HUDEP-2 (cell line): ENCODE measurements at regions not wholly inside any gene's neighbourhood (a gene's known extent, or its start where the extent isn't known, plus 50 kb on each side); places are given as distances from the start of the nearest gene placed in this dataset.
"Not testable (repeated sequence)": the region's sequence is repeated elsewhere in the genome, so short reads cannot be mapped to it uniquely, and the experiment has no call there.

ENCODE experiments used
- DNase-seq, 76 experiments: peaks; one replicate each; lab custom pipeline; 2025; ENCODE audit not compliant: unreplicated experiment in 76 of 76; lab: John Stamatoyannopoulos, UW

DNA sequence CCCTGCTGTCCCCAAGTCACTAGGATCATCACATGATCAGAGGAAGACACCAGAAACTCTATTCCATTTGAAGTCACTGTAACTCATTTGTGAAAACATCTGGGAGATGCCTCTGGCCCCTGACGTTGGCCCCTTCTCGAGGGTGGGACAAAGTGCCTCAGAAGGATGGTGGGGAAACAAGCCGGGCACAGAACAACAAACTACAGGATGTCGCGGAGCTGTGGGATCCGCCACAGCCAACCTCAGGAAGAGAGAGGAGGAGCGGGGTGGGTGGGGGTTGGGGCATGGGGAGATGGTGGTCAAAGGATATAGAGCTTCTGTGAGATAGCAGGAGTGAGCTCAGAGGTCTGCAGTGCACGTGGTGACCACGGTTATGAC lies 265.6 kb upstream of the TCERG1L start:
- no peak for DNase-seq

DNA sequence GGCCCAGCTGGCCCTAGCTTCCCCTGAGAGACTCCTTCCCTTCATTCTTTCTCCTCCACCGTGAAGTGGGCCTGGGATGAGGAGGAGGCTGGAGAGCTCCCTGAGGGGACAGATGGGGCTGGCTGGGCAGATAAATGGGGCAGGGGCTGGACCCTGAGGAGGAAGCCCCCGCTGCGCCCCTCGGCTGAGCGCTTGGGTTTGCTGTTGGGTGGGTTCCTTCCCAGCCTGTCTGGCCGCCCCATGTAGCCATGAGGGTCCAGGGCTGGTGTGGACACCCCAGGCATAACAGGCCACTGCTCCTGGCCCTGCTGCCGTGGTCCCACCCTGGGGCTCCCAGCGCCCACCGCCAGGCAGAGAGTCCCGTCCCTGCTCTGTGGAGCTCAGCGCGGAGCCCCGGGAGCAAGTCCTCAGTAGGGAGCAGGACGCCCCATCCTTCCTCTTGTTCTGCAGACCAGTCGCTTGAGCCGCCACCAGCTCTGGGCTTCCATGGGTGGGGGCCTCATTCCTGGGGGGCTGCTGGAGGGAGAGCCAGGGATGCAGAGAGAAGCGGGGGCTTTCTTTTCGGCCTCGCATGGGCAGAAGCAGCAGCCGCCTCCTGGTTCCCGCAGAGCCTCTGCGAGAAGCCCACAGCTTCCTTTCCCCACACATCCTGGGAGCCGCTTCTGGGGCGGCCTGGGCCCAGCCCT lies 266.4 kb upstream of the TCERG1L start:
- DNase-seq, result no peak

DNA sequence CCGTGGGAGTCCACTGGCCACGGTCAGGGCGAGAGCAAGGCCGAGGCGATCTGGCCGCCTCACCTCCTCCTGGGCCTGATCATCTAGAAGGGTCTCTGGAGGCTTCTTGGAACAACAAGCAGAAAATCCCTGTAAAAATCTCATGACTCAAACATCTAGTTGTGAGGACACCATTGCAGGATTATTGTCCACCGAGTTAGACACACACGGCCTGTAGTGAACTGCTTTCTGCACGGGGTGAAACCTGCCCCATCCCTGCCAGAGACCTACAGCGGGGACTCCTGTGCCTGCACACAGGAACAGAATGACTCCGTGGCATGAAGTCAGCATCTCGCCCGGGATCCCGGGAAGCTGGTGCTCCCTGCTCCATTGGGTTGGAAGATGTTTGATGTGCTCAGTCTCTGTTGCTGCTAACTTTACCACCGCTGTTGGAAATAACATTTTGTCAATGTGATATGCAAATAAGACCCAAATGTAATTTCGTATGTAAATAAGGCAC lies 267.0 kb upstream of the TCERG1L start:
- DNase-seq, result no peak

DNA sequence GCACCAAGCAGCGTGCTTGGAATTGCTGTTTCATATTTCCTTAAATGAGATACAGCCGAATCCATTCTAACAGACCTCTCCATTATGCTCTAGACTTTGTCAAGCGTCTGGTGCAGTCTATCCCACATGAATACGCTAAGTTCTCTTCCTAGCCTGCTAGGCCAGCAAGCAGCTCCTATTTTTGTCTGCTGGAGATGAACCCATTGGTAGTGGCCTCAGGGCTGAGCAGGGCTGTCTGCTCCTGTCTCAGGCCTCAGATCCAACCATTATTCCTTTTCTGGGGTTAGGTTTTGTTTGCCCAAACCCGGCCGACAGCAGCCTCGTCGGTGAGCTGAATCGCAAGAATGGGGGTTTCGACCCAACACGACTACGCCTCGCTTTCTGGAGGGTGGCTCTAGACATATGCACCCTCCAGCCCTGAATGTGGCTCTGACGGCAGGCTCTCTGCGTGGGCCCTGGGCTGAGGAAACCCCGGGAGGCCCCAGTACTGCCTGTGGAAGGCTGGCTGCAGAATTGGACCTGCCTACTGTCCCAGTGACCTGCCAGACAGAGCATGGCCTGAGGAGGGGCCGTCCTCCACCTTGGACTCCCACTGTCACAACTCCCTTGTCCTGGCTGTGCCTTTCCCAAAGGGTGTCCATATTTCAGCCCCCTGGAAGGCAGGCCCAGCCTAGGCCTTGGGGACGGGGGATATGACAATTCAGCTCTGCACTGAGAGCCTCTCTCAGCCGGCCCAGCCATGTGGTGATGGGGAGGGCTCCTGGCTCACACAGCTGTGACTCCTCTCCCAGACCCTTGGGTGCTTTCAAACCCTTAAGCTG lies 267.9 kb upstream of the TCERG1L start:
- no peak for DNase-seq

DNA sequence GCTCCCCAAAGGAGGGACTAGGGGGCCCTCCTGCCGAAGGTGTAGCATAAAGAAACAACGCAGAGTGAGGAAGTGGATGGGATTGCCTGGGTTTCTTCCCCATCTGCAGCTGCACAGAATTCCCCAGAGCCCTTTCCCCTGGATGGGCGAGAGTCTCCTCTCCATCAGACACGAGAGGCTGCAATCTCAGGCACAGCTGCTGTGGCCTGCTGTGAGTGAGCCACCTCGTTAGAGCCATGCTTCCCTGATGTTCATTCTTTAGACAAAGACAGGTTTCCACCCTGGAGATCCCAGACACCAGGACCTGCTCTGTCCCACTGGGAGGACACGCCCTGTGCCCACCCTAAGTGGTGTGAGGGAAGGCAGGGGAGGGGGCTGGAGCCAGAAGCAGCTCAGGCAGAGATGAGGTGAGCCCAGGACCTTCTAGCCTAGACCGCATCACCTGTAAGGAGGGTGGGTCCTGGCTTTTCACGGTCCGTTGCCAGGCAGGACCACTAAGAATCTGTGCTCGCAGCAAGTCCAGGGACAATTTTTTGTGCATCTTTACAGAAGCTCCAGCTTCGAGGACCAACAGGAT lies 268.6 kb upstream of the TCERG1L start:
- DNase-seq, result no peak

DNA sequence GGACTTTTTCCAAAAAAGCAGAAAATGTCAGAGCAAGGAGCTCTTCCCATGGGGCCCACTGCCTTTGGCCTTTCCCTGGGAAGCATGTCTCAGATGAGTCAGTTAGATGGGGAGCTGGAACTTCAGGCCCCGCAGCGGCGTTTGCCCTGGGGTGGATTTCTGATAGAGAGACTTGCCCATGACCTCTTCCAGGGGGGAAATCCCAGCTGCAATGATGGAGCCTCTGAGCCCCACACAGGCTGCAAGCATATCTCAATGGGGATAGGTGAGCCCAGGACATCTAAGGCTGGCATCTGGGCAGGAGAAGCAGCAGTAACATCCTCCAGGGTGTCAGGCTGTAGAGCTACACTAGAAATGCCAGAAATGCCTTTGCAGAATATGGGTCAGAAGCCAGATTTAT lies 269.2 kb upstream of the TCERG1L start:
- DNase-seq, result no peak

DNA sequence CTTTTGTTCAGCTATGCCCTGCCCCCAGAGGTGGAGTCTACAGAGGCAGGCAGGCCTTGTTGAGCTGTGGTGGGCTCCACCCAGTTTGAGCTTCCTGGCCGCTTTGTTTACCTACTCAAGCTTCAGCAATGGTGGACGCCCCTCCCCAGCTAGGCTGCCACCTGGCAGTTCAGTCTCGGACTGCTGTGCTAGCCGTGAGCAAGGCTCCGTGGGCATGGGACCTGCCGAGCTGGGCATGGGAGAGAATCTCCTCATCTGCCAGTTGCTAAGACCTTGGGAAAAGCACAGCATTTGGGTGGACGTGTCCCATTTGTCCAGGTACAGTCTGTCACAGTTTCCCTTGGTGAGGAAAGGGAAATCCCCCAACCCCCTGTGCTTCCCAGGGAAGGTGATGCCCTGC lies 270.0 kb upstream of the TCERG1L start:
- DNase-seq, result not testable (repeated sequence)

DNA sequence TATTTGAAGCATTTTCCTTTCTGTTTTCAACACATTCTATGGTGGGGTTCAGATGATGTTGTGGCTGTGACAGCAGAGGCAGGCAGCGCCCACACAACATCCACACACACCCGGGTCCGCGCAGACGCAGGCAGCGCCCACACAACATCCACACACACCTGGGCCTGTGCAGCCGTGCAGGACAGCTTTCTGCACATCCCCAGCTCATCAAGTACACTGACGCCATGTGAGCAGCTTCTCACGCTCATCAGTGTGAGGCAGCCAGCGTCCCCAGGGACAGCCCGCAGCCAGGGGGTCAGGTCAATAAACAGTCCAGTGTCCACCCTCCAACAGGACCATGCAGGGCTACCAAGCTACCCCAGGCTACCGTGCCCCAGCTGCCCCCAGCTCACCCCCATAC lies 272.8 kb upstream of the TCERG1L start:
- no peak for DNase-seq

DNA sequence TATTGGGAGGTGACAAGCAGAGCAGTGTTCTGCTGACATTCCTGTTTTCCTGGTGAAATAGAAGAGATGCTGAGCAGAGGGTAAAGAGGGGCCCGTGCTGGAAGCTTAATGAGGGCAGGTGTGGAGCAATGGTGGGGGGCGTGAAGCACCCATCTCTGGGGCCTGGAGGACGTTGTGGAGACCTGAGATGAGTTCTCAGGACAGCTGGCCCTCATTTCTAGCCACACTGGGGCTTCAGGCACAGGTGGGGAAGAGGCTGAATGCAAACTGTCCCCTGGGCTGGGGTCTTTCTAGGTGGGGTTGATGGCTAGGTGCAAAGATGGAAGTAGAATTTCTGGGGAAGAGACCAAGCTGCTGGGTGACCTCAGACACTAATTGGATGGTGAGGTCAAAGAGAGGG lies 274.2 kb upstream of the TCERG1L start:
- no peak for DNase-seq

DNA sequence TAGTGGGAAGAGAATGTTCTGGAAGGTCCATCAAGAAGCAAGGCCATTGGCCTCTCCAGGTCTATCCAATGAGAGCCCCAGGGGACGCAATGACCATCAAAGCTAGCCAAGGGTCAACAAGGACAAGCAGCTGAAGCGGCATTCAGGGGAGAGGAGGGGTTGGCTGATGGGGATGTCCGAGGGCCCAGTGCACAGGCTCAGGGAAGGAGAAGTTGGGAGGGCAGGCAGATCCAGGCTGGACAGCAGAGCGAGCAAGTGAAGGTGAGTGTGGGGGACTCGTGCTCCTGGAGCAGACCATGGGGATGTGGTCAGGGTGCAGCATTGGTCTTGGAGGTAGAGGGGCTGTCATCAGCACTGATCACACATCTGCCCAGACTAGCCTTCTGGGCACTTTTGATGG lies 275.4 kb upstream of the TCERG1L start:
- DNase-seq, result no peak

DNA sequence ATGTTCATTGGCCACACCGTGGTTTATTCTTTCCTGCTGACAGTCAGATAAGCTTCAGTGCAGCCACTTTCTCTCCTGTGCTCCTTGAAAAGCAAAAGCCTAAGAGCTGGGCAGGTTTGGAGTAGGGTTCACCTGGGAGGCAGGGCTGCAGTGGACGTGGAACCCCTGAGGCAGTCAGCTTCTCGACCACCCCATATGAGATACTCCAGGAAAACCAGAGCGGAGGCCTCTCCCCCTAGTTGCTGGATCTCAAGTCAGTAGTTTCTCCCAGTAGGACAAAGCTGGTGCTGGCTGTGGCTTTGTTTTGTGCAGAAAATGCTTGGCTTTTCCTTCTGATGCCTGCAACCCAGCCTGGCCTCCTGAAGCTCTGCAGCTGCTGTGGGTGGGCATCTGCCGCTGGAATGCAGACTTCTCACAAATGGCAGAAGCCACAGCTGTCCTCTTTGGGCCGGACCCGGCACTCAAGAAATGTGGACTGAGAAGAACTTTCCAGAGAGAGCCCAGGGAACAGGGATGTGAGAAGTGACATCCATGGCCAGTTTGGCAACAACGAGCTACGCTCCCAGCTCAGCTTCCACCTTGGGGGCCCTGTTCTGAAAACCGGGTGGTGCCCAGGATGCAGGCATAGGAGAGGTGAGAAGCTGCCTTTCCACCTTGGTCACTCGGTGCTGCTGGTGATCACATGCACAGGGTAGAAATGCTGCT lies 276.6 kb upstream of the TCERG1L start:
- no peak for DNase-seq

DNA sequence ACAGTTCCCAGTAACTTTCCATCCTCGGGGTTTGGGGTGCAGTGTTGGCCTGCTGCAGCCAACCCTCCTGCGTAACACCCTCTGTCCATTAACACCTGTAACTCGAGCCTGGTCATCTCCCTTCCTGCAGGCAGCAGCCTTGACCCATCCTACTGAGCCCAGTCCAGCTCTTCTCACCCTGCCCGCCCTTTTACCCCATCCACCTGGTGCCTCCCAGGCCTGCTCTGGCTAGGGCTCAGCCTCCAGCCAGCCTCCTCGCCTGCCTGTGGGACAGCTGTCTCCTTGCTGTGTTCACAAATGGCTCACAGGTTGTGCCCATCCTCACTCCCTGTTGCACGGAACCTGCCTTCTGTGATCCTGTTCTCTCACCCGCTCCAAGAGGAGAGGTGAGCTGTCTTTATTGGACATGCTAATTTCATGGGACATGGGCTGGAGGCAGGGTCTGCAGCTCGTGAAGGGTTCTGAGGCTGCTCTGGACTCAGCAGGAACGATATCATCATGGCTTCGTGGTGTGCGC lies 277.2 kb upstream of the TCERG1L start:
- no peak for DNase-seq

DNA sequence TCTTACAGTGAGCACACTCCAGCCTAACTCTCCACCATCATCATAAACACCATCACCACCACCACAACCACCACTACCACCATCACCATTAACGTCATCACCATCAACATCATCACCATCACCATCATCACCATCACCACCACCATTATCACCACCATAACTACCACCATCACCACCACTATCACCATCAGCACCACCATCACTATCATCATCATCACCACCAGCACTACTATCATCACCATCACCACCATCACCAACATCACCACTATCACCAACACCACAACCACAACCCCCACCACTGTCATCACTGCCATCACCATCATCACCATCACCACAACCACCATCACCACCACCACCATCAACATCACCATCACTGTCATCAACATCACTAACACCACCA lies 279.0 kb upstream of the TCERG1L start:
- DNase-seq, result no peak

DNA sequence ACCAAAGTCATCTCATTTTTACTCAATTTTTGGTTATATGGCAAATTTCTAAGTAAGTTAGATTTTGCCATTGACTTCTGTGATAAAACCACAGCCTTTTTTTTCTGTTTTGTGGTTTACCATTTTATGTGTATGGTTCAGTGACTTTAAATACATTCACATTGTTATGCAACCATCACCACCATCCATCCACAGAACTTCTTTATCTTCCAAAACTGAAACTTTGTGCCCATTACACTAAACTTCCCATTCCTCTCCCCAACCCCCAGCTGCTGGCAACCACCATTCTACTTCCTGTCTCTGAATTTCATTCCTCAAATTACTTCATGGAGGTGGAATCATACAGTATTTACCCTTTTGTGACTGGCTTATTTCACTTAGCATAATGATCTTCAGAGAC lies 280.4 kb upstream of the TCERG1L start:
- no peak for DNase-seq

DNA sequence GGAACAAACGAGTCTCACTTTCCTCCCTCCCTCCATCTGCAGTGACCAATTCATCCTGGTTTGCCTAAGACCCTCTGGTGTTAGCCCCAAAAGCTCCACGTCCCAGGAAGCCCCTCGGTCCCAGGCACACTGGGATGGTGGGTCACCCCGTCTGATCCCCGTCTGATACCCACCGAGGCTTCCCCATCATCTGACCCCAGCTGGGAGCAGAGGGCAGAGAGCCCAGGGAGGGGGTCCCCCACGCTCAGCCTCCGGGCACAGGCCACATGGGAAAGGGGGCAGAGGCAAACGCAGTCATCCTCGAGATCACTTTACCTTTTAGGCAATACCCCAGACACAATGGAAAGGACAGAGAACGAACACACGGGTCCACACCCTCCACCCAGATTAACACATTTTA lies 291.6 kb upstream of the PPP2R2D start:
- DNase-seq, result no peak

DNA sequence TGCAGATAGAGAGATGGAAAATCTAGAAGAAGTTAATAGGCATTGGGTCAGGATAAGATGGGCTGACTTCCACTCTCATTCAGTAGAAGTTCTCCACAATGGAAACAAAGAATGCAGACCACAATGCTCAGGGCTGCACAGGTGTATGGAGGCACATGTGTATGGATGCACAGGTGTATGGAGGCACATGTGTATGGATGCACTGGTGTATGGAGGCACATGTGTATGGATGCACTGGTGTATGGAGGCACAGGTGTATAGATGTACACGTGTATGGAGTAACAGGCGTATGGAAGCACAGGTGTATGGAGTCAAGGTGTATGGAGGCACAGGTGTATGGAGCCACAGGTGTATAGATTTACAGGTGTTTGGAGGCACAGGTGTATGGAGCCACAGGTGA lies 285.7 kb upstream of the PPP2R2D start:
- DNase-seq, result no peak

DNA sequence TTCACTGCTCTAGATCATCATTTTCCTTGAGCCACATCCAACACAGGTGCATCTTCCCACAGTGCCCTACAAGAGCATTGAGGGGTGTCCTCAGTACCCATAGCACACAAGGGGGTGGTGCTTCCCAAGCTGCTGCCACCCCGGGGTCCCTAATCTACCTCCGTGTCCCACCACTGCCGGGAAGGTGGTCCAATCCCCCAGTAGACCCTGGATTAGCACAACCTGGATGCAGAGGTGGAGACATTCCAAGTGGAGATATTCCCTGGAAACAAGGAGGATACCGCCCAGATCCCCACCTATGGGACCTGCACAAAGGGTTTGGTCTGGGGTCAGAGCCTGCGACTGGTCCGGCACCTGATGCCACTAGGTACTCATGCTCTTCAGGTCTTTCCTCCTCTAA lies 284.8 kb upstream of the PPP2R2D start:
- no peak for DNase-seq

DNA sequence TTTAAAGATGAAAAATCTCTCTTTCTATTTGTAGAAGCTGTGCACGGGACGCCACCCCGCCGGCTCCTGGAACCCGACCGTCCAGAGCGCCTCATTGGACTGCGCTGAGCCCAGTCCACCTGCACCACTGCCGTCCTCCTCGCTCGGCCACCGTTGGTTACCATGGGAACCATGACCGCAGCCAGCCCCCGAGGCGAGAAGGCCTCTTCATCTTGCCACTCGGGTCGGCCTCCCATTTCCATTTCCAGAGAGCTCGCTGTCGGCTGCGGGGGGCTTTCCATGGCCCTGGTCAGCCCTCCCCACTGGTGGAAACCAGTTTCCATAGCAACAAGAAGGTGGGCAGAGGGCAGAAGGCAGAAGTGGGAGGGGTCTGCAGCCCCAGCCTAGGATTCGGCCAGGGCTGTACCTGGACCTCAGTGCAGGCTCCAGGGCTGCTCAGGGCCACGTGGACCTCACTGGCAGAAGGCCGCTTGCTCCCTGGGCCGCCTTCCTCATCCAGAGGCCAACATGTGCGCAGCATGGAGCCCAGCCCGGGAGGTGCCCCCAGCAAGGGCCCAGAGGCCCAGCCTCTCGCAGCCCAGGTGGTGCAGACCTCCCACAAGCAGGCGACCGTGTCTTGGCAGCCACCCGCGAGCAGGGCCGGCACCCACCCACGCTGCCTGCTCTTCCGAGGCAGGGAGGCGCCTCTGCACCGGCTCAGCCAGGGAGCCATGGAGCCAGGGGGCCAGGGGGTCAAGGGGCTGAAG lies 283.5 kb upstream of the PPP2R2D start:
- no peak for DNase-seq

DNA sequence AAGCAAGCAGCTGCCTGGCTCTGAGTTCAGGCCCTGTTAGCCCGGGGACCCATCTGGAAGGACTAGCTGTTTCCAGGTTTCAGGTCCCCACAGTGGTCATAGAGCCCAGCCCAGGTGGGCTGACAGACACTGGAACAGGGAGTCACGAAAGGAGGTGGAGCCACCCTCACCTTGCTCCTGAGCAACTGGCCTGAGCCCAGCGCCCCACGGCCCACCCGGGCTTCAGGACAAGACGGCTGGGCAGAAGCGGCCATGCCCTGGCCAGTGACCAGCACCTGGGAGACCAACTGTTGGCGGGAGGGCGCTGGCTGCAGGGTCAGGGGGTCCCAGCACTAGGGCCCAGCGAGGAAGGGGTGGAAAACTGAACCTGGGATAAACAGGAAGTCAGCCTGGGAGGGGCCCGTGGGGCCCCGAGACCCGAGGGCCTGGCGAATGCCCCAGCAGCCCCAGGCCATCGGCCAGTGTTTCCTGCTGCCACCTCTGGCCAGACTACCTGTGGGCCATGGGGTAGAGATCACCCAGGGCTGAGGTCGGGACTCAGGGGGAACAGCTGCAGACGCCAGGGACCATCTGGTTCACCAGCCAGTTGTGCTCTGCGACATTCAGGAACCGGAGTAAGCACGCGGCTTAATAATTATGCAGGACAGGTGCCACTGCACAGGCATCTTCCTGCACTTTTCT lies 282.1 kb upstream of the PPP2R2D start:
- DNase-seq, result no peak

DNA sequence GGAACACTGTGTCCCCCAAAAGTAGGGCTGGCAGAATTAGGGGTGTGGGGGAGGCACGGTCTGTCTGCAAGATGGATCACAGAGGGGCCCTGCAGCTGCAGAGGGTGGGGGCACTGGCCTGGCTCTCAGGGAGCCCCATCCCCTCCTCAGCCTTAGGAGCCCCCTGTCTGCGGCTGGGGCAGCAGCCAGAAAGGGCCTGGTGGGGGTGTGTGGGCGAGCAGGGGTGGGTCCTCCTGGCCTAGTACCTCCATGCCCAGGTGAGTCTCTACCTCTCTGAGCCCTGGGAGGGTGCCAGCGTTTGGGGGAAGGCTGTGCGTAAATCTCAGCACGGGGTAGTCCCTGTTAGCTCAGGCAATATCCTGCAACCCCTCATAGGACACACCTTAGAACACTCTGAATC lies 280.5 kb upstream of the PPP2R2D start:
- DNase-seq, result no peak
